NOMO-1 (cell line): ENCODE measurements at regions not wholly inside any gene's neighbourhood (a gene's known extent, or its start where the extent isn't known, plus 50 kb on each side); places are given as distances from the start of the nearest gene placed in this dataset.

Experiments used
- DNase-seq, 2 experiments: peaks; one replicate each; lab custom pipeline; 2025; ENCODE audit not compliant: unreplicated experiment in 2 of 2; lab: John Stamatoyannopoulos, UW

DNA sequence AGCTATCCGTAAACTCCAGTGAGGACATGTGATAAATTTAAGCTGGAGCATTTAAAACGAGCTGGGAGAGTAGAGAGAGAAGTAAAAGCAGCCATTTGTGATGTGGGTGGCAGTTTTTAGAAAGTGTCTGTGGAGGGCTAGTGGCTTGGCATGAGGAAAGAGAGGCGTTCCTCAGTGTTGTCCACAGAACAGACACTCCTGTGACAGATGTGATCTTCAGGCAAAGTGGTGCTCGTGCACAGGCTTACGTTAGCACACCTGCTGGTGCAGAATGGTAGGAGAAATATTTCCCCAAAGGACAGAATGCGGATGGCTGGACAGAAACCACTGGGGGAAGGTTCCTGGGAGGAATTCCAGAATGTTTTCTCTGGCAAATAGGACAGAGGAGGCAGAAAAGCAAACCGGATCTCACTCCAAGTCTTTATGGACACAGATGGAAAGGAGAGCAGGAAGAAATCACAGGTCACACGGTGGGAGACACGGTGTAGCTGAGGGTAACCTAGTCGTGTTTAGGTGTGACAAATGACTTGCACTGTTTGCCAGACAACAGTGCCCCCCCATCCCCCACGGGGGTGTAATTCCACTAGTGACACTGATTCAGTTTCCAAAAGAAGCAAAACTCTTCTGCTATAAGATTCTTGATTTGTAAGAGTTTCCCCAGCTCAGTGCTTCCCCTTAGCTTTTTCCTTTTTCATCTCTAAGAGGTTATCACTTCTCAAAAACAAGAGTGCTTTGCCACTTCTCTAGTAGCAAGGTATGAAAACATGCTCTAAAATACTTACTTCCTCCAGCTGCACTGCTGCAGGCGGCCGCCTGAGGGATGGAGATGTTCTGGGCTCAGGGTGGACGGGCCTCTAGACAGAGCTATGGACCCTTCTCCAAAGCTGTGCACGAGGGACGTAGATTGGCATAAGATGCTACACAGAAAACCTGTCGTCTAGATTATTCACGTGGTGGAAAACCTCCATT, 293.2 kb downstream of the QKI start:
- DNase-seq, result peak in 1 of 2 experiments; percentile 44

DNA sequence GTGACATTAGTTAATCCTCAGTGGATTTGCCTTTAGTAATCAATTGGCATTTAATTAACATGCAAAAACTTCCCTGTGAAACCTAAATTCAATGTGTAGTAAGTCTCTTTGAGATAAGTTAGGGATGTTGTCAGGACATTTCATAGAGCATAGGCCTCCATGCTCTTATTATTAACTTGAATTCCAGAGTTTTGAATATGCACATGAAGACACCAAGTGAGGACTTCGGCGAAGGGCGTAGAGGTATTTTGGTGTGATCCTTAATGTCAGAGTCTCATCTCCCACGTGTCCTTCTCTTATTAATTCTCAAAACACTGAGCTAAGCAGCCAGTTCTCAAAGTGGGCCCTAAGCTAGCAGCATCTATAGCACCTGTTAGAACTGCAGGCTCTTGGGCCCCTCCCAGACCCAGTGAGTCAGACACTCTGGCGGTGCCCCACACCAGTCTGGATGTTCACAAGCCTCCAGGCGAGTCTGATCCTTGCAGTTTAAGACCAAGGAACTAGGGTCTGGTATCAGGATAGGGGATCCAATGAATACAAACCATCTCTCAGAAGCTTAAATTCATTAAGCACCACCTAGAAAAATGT, 292.1 kb downstream of the QKI start:
- DNase-seq, result no peak

DNA sequence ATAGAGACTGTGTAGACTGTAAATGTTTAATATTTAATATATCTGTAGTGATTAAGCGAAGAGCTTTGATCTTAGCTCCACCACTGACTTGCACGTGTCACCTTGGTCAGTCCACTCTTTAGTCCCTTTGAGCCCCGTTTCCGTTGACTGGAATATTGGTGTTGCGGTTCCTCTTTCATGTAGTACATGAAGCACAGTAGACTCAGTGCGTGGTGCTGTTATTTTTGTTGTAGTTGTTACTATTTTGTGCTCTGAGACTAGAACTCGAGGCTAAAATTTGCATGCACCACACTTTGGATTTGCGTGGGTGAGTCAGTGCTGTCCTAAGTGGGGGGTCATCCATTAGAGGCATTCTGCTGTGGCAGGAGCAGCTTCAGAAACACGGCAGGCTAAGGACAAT, 291.4 kb downstream of the QKI start:
- peak in 1 of 2 experiments; percentile 26 for DNase-seq

DNA sequence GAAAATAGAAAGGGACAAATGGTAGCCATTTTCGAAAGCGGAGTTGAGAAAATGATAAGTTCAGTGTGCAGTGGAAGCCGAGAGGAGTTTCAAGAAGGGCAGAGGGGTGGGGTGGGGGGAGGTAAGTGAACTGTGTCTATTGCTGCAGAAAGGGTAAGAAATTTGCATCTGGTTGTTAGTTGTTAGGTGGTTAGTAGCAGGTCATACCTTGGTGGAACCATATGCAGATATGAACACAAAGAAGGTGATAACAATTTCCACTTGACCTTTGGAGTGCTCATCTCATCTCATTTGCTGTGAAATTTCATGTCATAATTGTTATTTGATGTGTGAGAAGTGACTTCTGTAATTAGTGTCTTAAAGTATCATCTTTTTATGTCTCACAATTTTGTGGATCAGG, 288.2 kb downstream of the QKI start:
- no peak for DNase-seq

DNA sequence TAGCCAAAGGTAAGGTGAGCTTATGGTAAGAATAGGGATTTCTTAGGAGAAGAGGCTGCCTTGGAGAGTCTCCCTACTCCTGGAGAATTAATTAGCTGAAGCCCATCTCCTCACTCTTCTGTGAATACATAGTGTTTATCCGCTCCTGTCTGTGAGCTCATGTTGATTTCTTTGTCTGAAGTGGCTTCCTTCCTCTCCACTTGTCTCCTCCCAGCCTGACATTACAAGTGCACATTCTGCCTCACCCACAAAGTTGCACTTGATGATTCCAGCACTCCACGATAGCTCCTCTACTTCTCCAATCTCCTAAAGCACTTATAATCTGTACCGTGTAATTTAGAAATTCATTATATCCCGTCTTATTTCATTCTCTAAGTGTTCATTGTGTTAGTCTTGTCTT, 287.2 kb downstream of the QKI start:
- DNase-seq, result no peak

DNA sequence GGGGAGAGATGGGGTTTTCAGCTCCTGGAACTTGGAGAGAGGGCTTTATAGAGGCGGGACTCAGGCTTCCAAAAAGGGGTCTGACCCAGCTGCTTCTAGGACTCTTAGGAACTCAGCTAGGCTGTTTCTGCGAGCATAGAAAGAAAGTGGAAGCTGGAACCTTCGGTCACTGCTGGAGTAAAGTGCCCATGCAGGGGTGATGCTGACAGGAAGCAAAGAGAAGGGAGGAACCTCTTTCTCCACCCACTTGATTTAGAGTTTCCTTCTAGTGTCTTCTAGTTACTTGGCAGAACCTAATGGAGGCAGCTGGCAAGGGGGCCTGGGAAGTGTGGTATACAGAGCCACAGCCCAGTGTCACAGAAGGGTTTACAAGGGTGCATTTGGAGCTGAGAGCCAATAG, 283.6 kb downstream of the QKI start:
- DNase-seq, result no peak

DNA sequence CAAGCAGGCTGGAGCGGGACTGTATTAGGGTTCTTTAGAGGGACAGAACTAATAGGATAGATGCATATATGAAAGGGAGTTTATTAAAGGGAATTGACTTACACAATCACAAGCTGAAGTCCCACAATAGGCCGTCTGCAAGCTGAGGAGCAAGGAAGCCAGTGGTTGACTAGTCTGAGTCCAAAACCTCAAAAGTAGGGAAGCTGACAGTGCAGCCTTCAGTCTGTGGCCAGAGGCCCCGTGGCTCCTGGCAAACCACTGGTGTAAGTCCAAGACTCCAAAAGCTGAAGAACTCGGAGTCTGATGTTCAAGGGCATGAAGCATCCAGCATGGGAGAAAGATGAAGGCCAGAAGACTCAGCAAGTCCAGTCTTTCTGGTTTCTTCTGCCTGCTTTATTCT, 281.8 kb downstream of the QKI start:
- peak in 1 of 2 experiments; percentile 49 for DNase-seq

DNA sequence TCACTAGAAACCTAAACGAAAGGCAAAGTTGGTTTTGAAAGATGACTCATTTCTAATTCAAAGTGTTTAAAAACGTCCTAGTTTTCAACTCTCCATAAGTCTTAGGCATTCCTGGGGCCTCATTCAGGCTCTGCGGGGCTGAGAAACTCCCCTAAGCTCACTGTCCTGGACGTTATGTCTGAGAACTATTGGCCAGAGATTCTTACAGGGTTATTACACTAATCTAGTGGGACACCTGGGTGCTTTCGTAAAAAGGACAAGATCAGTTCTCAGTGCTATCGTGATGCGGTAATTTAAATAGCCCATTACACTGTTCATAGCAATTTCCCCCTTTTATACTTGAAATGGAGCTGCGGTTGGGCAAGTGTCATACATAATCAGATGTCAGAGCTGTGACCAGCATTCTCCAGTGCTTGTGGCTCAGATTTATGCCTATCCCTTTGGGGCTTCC, 280.9 kb downstream of the QKI start:
- DNase-seq, result peak; percentile 63 to 87

- no peak for DNase-seq
These were observed 280.5 kb downstream of the QKI start for GRCh38 chr6:163694988-163695398.

GRCh38 chr6:163694072-163694471, 279.6 kb downstream of the QKI start:
- no peak for DNase-seq

- no peak for DNase-seq
These were observed 276.5 kb downstream of the QKI start for GRCh38 chr6:163691049-163691448.

DNA sequence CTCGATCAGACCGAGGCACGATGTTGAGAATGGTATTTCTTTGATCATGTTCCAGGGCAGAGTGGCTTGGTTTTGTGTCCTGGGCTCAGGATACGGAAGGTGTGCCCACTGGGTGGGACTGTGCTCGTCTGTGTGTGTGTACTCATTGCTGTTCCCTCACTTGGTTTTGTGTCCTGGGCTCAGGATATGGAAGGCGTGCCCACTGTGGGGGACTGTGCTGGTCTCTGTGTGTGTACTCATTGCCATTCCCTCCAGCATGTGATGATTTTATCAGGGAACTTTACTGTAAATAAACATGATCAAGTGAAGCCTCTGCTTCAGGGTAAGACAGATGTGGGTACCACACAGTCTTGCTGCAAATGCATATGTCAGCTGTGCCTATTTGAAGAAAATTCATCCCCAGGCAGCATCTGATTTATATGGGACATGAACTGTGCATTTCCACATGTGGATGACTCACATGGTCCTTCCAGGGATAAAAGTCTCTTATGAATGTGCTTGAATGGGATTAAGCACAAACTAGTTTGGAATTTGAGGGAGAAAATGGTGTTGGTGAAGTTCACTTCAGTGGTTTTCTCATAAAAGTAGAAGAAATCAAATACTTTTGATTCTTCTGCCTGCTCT, 274.3 kb downstream of the QKI start:
- DNase-seq, result no peak

GRCh38 chr6:163687075-163687474, 272.6 kb downstream of the QKI start:
- no peak for DNase-seq

GRCh38 chr6:163686301-163686700, 271.8 kb downstream of the QKI start:
- no peak for DNase-seq

DNA sequence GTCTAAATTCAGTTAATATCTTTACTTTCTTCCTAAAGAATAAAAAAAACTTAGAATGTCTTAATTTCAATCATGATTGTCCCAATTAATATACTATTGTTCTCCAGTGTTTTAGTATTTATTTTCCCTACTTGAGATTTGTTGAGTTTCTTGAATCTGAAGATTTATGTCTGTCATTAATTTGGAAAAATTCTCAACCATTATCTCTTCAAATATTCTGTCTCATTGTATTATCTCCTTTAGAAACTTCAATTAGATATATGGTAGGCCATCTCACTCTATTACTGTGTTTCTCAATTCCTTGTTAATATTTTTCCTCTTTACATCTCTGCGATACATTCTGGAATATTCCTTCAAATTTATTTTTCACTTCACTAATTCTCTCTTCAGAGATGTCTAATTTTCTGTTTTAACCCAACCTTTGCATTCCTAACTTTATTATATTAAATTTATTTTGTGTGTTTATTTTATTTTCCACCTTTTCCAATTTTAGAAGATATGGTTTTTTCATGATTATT, 268.6 kb downstream of the QKI start:
- DNase-seq, result no peak

- no peak for DNase-seq
These were observed 265.2 kb downstream of the QKI start for GRCh38 chr6:163679753-163680152.

DNA sequence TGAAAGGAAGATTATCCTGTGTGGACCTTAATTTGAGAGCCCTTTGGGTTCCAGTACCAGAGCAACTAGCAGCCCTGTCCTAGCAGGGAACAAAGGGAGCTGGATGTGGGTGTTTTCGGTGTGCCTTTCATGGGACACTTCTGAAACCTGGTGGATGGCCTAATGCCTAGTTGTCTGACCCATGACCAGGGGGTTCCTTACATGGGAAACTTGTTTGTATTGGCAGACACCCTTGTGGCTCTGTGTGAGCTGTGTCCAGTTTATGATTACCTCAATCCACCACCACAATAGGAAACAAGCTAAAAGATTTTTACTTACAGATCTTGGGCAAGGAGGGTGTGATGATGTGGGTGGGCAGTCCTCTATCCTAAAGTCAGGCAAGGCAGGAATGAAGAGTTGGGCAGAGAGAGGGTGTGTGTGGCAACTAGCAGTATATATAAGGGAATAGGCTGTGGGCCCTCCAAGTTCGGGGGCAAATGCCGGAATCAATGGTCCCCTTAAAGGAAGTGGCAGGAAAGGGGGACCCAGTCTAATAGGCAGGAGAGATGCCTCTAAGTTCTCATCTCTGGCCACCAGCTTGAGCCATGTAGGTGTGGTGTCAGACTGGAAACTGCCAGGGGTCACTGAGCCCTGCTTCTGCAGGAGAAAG, 264.6 kb downstream of the QKI start:
- DNase-seq, result no peak

GRCh38 chr6:163675611-163676010, 261.1 kb downstream of the QKI start:
- DNase-seq, result no peak

GRCh38 chr6:163672710-163673109, 258.2 kb downstream of the QKI start:
- DNase-seq, result no peak

- DNase-seq, result no peak
These were observed 257.3 kb downstream of the QKI start for GRCh38 chr6:163671791-163672190.

DNA sequence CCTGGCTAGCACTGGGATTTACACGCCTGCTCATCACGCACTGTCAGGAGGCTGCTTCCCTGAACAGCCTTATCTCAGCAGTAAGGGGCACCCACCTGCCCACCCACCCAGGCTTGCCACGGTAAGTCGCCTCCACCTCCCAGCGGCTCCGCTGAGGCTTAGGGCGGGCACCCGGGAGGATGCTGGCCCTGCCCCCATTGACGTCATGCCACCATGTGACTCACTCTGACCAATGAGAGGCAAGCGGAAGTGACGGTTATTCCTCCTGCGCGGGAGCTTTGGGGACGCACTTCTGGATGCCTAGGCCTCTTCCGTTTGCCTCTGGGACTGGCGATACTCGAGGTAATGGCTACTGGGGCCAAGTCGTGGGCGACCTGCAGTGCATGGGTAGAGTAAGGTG, 256.8 kb downstream of the QKI start:
- no peak for DNase-seq
